ENCODE measurements at regions not wholly inside any gene's neighbourhood (a gene's known extent, or its start where the extent isn't known, plus 50 kb on each side); places are given as distances from the start of the nearest gene placed in this dataset.
"Not testable (repeated sequence)": the region's sequence is repeated elsewhere in the genome, so short reads cannot be mapped to it uniquely, and the experiment has no call there.

- DNase-seq (ENCODE audit: low read depth in 4 of 4, low spot score in 3 of 4): no peak
Observed at GRCh38 chr18:77329651-77330050, 80.0 kb downstream of the GALR1 start.

GRCh38 chr18:77334876-77335275, 85.2 kb downstream of the GALR1 start:
- DNase-seq (ENCODE audit: low read depth in 4 of 4, low spot score in 3 of 4): no peak

- no peak for DNase-seq (ENCODE audit: low read depth in 4 of 4, low spot score in 3 of 4)
Observed at GRCh38 chr18:77337604-77338003, 88.0 kb downstream of the GALR1 start.

- no peak for DNase-seq (ENCODE audit: low read depth in 4 of 4, low spot score in 3 of 4)
Observed at GRCh38 chr18:77339093-77339492, 89.4 kb downstream of the GALR1 start.

GRCh38 chr18:77339623-77340022, 90.0 kb downstream of the GALR1 start:
- DNase-seq (ENCODE audit: low read depth in 4 of 4, low spot score in 3 of 4): no peak

- no peak for DNase-seq (ENCODE audit: low read depth in 4 of 4, low spot score in 3 of 4)
Observed at GRCh38 chr18:77340815-77341214, 91.2 kb downstream of the GALR1 start.

GRCh38 chr18:77341527-77342325, 92.1 kb downstream of the GALR1 start:
- DNase-seq (ENCODE audit: low read depth in 4 of 4, low spot score in 3 of 4): no peak

GRCh38 chr18:77342736-77343135, 93.1 kb downstream of the GALR1 start:
- DNase-seq (ENCODE audit: low read depth in 4 of 4, low spot score in 3 of 4): no peak

GRCh38 chr18:77343846-77344510, 94.3 kb downstream of the GALR1 start:
- no peak for DNase-seq (ENCODE audit: low read depth in 4 of 4, low spot score in 3 of 4)

GRCh38 chr18:77344786-77345500, 95.3 kb downstream of the GALR1 start:
- no peak for DNase-seq (ENCODE audit: low read depth in 4 of 4, low spot score in 3 of 4)

- no peak for DNase-seq (ENCODE audit: low read depth in 4 of 4, low spot score in 3 of 4)
Observed at GRCh38 chr18:77346208-77346810, 96.7 kb downstream of the GALR1 start.

GRCh38 chr18:77353349-77353748, 103.7 kb downstream of the GALR1 start:
- DNase-seq (ENCODE audit: low read depth in 4 of 4, low spot score in 3 of 4): not testable (repeated sequence)

- DNase-seq (ENCODE audit: low read depth in 4 of 4, low spot score in 3 of 4): no peak
Observed at GRCh38 chr18:77359561-77360314, 110.1 kb downstream of the GALR1 start.

- peak in 1 of 4 donors; percentile 7 for DNase-seq (ENCODE audit: low read depth in 4 of 4, low spot score in 3 of 4)
Observed at GRCh38 chr18:77360315-77361190, 110.9 kb downstream of the GALR1 start.

- DNase-seq (ENCODE audit: low read depth in 4 of 4, low spot score in 3 of 4): no peak
Observed at GRCh38 chr18:77361382-77361781, 111.7 kb downstream of the GALR1 start.

GRCh38 chr18:77365667-77366066, 116.0 kb downstream of the GALR1 start:
- no peak for DNase-seq (ENCODE audit: low read depth in 4 of 4, low spot score in 3 of 4)

- DNase-seq (ENCODE audit: low read depth in 4 of 4, low spot score in 3 of 4): no peak
Observed at GRCh38 chr18:77366067-77366719, 116.5 kb downstream of the GALR1 start.

- peak; percentile 13 to 44 (median 35) for DNase-seq (ENCODE audit: low read depth in 4 of 4, low spot score in 3 of 4)
Observed at GRCh38 chr18:77366720-77367641, 117.3 kb downstream of the GALR1 start.
